SH-SY5Y (cell line): ENCODE measurements at regions not wholly inside any gene's neighbourhood (a gene's known extent, or its start where the extent isn't known, plus 50 kb on each side); places are given as distances from the start of the nearest gene placed in this dataset.

ENCODE experiments used
- GATA2 ChIP-seq: IDR thresholded peaks from 2 replicates; pipeline ENCODE4 v1.6.1; 2011; ENCODE audit warnings: mild to moderate bottlenecking, low read depth, low read length
- GATA3 ChIP-seq: IDR thresholded peaks from 2 replicates; pipeline ENCODE4 v1.6.1; 2011; ENCODE audit warnings: low read depth, mild to moderate bottlenecking, low read length, moderate library complexity

- no peak for TF ChIP-seq GATA3
- no peak for TF ChIP-seq GATA2
Measured at GRCh38 chr14:83864106-83864505, 1665.8 kb upstream of the FLRT2 start.
